C4-2B (cell line): ENCODE measurements at regions not wholly inside any gene's neighbourhood (a gene's known extent, or its start where the extent isn't known, plus 50 kb on each side); places are given as distances from the start of the nearest gene placed in this dataset.

Experiments
- CTCF ChIP-seq: fragments of 450-650 bp; conservative IDR thresholded peaks from 2 replicates; pipeline ENCODE4 v1.5.1; 2017; ENCODE audit warnings: mild to moderate bottlenecking
- ZFX ChIP-seq: fragments of 450-650 bp; IDR thresholded peaks from 2 replicates; pipeline ENCODE4 v1.6.1; 2017

GRCh38 chr5:125056671-125057485 lies 310.4 kb upstream of the ZNF608 start:
- TF ChIP-seq CTCF (no peak), ZFX (no peak)
